Stimulated activated CD8-positive, alpha-beta memory T cell treated with anti-CD3 and anti-CD28 coated beads, Interleukin-2, amount 100 ng/mL, for 48 hours (primary cell): ENCODE measurements at regions not wholly inside any gene's neighbourhood (a gene's known extent, or its start where the extent isn't known, plus 50 kb on each side); places are given as distances from the start of the nearest gene placed in this dataset.
"Not testable (repeated sequence)": the region's sequence is repeated elsewhere in the genome, so short reads cannot be mapped to it uniquely, and the experiment has no call there.

Experiments used
- DNase-seq, 2 donors: peaks; one replicate each; pipeline ENCODE4 v3.0.0-alpha.2; 2020; ENCODE audit warnings: low read depth in 2 of 2

DNA sequence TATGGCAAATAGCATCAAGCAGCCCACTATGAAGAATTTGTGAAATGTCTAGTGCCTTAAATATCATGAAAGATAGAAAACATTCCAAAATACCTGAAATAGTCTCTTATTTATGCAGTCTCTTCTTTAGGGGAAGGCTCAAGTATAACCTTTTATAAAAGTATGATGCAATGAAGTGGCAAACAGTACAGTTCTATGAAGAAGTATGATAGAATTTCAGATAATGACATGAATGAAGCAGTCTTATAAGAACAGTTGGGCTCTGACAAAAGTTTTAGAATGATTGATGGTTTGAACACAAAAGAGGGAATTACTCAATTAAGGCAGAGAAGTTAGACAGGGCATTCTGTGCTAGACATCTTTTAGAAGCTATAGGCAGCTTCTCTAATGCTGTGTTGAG lies 1791.8 kb upstream of the PIK3C3 start:
- DNase-seq, result no peak

DNA sequence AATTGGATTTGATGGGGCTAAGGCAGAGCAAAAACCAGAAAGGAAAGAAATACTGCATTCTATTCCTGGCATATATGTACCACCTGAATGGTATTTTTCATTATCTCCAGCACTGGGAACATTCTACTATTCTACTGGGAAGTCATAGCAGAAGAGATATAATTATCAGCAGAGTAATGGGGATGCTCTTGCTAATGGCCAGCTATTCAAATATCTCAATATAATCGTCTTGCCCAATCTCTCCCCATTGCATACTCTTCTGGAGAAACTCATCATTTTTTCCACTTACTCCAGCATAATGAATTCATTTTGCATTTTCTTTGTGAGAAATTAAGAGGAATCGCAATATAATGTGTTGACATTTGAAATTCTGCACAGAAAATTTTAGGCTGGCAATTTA lies 1794.7 kb upstream of the PIK3C3 start:
- DNase-seq, result no peak

DNA sequence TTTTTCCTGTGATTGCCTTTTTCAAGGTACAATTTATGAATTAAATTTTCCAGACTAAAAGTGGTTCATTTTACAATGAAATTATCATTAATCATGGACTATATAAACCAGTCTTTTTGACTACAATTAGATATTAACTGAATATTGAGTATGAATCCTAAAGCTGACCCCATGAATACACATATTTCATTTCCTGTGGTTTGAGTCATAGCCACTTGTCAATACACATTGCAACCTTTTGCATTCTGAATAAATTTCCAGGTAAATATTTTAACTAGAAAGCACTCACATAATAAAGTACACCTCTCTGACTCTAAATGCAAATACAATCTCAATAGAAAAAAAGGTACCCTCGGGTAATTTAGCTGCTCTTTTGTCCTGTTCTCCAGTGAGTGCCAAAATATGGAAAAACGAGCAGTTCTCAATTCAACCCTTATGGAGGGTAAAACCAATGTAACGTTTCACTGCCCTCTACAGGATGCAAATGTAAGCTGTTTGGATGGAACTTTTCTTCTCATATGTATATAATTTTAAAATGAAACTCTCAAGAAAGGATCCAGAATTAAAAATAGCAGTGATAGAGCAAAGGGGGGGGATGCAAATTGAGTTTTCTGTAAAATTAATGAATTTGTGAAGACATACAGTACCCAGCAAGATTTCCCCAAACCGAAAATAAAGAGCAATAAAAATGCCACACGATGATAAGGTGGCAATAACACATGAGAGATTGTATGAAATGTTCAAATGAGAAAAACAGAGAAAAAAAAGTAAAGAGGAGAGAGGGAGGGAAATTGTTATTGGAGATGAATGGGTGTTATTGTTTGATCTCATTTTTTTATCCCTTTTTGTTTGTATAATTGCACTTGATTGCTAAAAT lies 1795.7 kb upstream of the PIK3C3 start:
- no peak for DNase-seq

DNA sequence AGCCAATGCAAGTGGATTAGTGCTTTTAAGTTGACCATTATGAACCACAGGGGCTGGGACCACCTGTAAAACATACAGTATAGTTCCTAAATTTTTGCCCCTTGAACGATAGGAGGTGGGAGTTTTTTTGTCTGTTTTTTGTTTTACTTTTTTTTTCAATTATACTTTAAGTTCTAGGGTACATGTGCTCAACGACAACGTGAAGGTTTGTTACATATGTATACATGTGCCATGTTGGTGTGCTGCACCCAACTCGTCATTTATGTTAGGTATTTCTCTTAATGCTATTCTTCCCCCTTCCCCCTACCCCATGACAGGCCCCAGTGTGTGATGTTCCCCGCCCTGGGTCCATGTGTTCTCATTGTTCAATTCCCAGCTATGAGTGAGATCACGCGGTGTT lies 1797.9 kb upstream of the PIK3C3 start:
- no peak for DNase-seq

DNA sequence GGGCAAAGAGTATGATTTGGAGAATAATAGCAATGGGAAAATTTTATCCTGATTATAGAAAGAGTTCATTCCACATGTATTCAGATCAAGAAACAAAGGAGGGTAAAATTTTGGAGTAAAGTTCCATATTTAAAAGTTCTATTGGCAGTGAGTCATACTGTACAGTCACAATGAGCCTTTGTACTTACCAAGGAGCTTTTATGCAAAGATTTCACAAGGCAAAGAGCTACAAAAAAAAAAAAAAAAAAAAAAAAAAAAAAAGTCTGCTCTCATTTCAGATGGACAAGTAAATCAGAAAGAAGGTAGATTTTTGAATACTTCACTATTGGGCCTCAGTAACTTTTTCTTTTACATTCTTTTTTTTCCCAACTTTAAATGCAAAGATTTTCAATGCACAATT lies 1802.2 kb upstream of the PIK3C3 start:
- DNase-seq, result no peak

DNA sequence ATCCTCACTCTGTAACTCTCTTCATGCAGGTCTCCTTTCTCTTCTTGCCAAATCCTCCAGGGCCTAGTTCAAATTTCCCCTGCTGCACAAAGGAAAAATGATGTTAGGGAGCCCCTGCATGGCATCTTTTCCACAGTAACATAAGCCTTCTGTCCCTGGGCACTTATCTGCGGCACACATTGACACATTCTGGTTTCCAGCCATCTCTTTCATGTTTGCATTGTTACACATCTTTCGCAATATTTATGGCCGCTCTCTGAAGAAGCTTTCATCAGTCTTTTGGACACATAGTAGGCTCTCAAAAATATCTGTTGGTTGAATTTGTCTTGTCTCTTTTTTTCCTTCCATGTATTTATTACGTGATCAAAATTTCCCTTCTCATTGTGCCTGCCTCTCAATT lies 1806.1 kb upstream of the PIK3C3 start:
- DNase-seq, result no peak

DNA sequence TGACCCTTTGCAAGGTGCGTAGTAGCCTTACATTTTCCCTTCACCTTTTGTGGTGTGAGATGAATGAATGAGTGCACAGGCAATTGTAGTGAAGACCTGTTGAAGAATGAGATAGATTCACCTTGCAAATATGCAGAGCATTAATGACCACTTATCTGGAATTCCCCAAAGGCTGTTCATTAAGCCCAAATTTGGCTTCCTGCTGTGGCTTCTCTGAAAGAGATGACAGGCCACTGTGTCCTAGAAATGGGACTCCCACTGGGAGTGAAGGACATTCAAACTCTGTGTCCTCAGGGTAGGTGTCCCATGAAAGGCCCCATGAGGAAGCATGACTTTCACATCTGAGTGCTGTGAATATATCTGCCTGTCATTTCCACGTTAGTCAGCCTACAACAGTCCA lies 1821.8 kb upstream of the PIK3C3 start:
- no peak for DNase-seq

DNA sequence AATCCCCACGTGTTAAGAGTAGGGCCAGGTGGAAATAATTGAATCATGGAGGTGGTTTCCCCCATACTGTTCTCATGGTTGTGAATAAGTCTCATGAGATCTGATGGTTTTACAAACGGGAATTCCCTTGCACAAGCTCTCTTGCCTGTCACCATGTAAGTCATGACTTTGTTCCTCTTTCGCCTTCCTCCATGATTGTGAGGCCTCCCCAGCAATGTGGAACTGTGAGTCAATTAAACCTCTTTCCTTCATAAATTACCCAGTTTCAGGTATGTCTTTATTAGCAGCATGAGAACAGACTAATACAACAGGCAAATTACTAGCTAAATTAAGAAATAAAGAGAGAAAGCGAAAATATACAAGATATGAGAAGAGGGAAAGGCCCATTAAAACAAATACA lies 1822.6 kb upstream of the PIK3C3 start:
- not testable (repeated sequence) for DNase-seq

DNA sequence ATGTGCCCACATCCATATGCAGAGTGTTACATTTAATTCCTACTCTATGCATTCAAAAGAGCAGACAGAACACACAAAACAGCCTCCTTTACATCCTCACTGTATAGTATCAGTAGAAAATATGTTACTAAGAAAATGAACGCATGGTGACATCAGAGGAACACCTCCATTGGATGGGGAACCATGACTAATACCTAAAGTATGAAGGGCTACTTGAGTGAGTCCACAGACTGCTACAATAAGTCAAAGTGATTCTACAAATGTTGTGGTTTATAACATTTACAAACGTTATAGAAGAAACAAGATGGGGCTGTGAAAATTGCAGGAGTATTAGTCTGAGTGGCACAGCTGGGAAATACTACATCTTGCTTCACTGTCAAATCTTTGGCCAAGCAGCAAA lies 1830.9 kb upstream of the PIK3C3 start:
- DNase-seq, result no peak

DNA sequence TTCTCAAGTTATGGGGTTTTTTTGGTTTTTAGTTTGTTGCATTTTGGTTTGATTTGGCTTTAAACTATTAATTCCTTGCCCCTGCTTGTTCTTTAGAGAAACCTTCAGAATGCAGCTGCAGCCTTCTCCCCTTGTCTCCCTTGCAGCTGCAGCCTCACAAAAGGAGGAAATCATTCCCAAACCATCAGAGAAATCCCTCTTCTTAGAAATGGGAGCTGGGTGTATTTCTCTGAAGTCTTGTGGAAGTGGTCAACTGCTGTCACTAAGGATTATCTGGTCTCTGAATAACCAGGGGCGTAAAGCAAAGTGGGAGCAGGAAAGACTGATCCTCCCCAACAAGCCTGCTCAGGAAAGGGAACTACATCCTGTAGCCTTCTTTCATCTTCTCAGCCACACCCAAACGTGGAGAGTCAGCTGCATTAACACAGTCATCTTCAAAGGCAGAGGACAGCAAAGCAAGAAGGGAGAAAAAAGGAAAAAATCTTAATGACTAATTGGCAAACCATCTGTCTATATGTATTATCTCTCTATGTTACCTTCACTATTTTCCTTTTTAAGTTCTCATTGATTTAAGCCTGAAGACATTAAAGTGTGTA lies 1834.1 kb upstream of the PIK3C3 start:
- no peak for DNase-seq

DNA sequence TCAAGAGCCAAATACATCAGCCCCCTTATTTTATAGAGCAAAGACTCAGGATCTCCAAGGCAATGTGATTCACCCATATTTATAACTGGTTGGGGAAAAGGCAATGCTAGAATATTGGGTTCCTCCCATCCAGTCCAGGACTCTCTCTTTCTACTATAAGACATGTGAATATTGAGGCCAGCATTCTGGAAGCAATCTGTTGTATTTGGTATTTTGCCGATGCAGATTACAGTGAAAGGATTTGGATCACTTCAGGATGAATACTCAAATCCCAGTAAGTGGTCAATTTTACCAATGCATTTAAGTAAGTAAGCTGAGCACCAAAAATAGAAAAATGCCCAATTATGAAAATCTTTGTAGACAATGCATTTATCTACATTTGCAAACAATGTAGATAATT lies 1834.7 kb upstream of the PIK3C3 start:
- no peak for DNase-seq

DNA sequence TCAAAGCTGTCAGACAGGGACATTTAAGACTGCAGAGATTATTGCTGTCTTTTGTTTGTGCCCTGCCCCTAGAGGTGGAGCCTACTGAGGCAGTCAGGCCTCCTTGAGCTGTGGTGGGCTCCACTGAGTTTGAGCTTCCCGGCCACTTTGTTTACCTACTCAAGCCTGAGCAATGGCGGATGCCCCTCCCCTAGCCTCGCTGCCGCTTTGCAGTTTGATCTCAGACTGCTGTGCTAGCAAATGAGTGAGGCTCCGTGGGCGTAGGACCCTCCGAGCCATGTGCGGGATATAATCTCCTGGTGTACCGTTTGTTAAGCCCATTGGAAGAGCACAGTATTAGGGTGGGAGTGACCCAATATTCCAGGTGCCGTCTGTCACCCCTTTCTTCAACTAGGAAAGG lies 1835.5 kb upstream of the PIK3C3 start:
- DNase-seq, result not testable (repeated sequence)

DNA sequence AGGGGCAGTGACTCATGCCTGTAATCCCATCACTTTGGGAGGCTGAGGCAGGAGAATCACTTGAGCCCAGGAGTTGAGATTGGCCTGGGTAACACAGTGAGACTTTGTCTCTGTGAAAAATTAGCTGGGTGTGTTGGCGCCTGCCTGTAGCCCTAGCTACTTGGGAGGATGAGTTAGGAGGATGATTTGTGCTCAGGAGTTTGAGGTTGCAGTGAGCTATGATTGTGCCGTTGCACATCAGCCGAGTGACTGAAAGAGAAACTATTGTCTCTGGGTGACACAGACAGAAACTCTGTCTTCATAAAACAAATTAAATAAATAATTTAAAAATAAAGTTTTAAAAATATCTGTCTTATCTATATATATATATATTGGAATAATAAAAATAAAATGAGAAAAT lies 1844.6 kb upstream of the PIK3C3 start:
- no peak for DNase-seq

DNA sequence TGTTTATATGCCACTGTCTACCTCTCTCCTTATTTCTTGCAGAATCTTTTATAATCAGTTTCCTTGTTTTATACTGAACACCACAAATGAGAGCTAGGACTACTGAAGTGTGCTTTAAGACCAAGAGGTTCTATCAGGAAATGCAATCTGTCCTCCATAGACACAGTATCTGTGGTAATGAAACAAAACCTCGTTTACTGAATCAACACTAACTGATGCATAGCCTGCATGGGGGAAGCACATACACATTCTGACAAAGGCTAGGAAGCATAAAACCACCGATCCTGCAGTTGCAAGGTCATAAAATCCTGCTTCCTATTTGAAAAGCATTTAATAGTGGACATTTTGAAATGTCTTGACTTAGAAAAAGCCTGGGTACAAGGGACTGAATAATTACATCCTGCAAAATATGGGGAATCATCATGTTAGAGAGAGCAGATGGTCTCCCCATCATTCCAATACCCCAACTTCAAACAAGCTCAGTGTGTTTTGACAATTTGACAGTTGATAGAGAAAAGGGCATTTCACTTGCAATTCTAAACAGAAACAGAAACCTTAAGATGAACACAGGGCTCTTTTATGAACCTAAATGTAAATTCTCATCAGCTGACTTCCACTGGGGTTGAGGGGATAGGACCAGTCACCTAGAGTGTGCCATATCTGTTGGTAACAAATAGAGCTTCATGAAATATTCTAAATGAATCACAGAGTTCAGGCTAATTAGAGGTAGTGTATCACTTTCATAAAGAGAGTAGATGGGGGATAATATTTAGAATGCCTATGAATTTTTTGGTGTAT lies 1845.6 kb upstream of the PIK3C3 start:
- DNase-seq, result no peak

DNA sequence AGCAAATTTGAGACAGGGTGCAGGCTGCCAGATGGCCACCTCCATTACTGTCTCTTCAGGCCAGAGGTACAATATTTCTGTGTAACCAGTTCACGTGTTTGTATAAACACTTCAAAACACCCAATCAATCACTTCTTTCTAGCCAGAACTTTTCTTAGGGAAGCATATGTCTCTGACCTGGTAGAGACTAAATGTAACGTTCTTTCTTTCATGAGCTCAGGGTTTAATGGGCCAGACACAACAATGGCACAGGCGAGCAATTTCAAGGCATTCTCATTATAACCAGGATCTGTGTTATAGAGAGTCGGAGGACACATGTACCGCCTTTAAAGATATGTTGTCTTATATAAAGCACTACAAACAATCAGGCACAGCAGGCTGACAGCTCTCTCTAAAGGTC lies 1846.4 kb upstream of the PIK3C3 start:
- DNase-seq, result no peak

DNA sequence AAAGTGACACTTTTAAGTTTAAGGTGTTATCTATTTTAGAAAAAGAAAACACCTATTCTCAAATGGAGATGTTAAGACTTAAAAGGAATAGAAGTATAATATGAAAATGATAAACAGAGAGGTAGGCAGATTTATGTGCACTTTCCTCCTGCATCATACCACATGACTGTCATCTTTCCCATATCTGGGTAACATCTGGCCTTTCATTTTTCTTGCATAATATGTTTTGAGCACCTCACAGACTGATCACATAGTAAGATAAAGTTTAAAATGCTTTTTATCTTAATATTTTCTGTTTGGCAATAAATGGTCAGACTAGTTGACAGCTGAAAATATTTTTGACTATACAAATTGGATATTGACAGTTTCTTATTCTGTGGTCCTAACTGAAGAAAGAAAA lies 1852.1 kb upstream of the PIK3C3 start:
- DNase-seq, result no peak

DNA sequence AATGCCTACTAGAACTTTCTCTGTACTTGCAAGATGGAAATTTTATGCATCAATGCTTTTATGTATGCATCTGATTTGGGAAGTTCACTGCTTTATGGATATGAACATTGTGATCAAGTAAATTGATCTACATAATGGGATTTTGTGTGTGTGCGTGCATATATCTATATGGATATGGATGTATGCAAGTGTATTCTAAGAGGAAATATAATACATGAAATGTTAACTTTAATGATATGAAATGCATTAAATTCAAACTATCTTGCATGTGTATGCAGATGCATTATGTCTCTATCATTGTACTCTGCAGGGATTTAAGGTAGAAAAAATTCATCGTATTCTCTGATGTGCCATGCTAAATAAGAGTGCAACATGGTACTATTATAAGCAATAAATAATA lies 1855.4 kb upstream of the PIK3C3 start:
- no peak for DNase-seq

DNA sequence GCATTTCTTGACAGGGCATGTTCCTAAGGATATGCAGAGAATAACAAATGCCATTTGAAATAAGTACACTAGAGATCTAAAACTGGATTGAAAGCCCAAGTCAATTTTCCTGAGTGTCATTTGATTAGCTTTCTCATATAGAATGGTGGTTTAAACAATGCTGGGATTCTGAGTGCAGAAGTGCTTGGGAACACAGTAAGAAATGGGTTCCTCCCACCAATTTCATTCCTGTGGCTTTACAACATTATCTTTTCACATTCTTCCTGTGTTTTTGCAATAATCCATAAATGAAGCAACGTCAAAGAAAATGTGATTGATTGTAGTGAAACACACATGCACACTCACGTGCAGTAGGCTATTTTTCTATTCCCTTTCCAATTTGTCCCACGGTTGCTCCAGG lies 1858.4 kb upstream of the PIK3C3 start:
- no peak for DNase-seq

DNA sequence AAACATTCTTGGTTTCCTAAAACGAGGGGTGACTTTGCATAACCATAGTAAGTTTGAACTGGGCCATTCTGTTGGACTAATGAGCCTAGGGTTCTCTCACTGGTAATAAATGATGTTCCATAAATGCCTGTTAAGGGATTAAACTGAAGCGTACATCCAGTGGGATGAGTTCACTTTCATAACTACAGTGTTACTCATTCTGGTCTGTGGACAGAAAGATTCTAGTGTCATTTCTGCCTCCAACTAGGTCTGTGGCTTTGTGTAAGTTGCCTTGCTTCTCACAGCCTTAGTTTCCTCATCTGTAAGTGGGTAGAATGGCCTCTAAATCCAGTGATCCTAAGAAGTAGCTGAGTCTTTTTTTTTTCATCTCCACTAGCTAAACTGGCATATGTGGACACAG lies 1860.6 kb upstream of the PIK3C3 start:
- DNase-seq, result no peak

DNA sequence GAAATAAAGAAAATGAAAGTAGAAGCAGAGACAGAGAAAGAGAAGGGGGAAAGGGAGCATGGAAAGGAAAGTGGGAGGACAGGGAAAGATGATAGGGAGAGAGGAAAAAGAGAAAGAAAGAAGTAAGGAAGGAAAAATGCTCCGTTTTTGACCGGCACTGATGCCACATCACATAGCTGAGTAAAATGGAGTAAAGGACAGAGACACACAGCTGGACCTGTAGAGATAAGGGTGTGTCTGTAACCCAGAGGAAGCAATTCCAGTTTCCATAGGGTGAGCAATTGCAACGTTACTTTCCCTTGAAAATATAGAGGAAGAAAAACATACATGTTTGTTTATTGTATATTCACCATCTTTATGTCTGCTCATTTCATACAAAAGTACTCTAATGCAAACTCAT lies 1866.9 kb upstream of the PIK3C3 start:
- no peak for DNase-seq

DNA sequence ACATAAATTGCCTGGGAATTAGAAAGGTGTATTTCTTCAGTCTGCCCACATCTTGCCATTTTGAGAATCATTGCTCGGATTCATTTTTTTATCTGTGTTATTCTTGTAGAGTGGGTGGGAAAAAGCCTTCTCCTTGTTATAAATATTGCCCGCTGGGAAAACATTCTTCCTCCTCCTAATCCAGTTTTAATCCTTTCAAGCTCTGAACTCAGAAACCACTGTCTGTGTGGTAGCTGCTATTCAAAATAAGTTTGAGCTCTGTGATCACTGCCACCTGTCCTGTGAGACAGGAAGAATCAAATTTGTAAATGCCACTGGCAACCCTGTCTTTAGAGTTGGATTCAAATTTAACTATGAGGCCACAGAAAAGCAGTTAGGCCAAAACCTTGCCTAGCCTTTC lies 1875.2 kb upstream of the PIK3C3 start:
- no peak for DNase-seq

DNA sequence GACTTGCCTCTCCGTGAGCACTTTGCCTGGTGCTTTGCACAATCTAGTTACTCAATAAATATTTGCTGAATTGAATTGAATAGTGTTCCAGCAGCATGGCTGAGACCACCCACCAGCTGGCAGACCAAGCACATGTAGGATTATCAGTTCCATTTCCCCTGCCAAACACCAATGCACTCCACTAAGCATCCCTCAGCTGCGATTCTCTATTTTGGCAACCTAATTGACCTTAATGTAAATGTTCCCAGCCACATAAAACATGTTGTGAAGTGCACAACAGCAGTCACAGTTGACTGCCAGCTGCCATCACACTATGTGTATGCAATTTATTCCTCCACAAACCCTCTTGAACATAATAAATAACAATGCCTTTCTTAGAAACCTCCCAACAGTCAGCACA lies 1879.4 kb upstream of the PIK3C3 start:
- DNase-seq, result no peak

DNA sequence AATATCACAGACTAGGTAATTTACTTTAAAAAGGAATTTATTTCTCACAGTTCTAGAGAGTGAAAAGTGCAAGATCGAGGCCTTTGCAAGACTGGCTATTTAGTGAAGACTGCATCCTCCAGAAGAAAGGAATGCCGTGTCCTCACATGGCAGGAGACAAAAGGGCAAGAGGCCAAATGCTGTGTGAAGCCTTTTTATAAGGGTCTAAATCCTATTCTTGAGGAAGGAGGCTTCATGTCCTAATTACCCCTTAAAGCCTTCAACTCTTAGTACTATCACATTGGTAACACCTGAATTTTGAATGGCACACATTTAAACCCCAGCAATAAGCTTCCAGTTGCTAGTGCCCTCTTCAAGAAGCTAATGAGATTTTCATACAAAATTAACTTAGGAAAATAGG lies 1882.3 kb upstream of the PIK3C3 start:
- no peak for DNase-seq
